Stomach (tissue), 8 donors: ENCODE measurements at regions not wholly inside any gene's neighbourhood (a gene's known extent, or its start where the extent isn't known, plus 50 kb on each side); places are given as distances from the start of the nearest gene placed in this dataset.
"Not testable (repeated sequence)": the region's sequence is repeated elsewhere in the genome, so short reads cannot be mapped to it uniquely, and the experiment has no call there.

ENCODE experiments used
- DNase-seq, 2 donors: peaks; one replicate each; pipeline versions ENCODE4 v3.0.0 to v3.0.0-alpha.2; 2013 to 2019
- H3K27ac ChIP-seq, 5 donors: fragments of 200-600 bp in 4 of 5; sonication (generic) in 4 of 5; one replicate each; pipeline ENCODE4 v1.5.1; 2013 to 2019; ENCODE audit warnings: mild to moderate bottlenecking in 1 of 5, moderate library complexity in 1 of 5
- H3K27me3 ChIP-seq, 3 donors: fragments of 200-600 bp; sonication (generic); one replicate each; pipeline ENCODE4 v1.5.1; 2017 to 2019; ENCODE audit warnings: mixed run types in 1 of 3
- H3K36me3 ChIP-seq, 4 donors: fragments of 200-600 bp; sonication (generic); 1 replicate in 3 of 4; 2 replicates in 1 of 4; pipeline ENCODE4 v1.5.1; 2016 to 2019
- H3K4me1 ChIP-seq, 4 donors: fragments of 200-600 bp; sonication (generic); one replicate each; pipeline ENCODE4 v1.5.1; 2016 to 2019
- H3K4me3 ChIP-seq, 4 donors: fragments of 200-600 bp; sonication (generic) in 3 of 4; one replicate each; pipeline ENCODE4 v1.5.1; 2016 to 2019; ENCODE audit warnings: mild to moderate bottlenecking in 1 of 4
- H3K9me3 ChIP-seq, 4 donors: fragments of 200-600 bp; sonication (generic); one replicate each; pipeline ENCODE4 v1.5.1; 2016 to 2019
- CTCF ChIP-seq, 7 experiments: fragments of 450-650 bp in 4 of 7; fragments of 200-600 bp in 3 of 7; sonication (generic) in 3 of 7; IDR thresholded peaks; one replicate each; pipeline ENCODE4 v1.5.1; 2016 to 2019; ENCODE audit warnings: antibody characterized with exemption in 7 of 7, control low read depth in 2 of 7, mild to moderate bottlenecking in 1 of 7
- EP300 ChIP-seq: sonication (generic); formaldehyde crosslinking; IDR thresholded peaks from one replicate; pipeline ENCODE4 v1.6.1; 2017; ENCODE audit warnings: antibody characterized with exemption
- POLR2A ChIP-seq, 4 donors: fragments of 450-650 bp; IDR thresholded peaks; one replicate each; pipeline ENCODE4 v1.6.1; 2016; ENCODE audit warnings: antibody characterized with exemption in 4 of 4, control low read depth in 2 of 4, mild to moderate bottlenecking in 1 of 4, moderate library complexity in 1 of 4
- POLR2AphosphoS5 ChIP-seq, 3 donors: sonication (generic); formaldehyde crosslinking; IDR thresholded peaks; one replicate each; pipeline ENCODE4 v1.6.1; 2016; ENCODE audit warnings: antibody characterized with exemption in 3 of 3
- WGBS, 5 donors: extraction: QIAGEN DNeasy Blood & Tissue Kit in 3 of 5; methylation state at CpG; one replicate each; pipeline versions ENCODE4 v1.1.5 to v1.1.7; 2013 to 2018; 5-methylcytosine and 5-hydroxymethylcytosine counted together
- intact Hi-C: fragments of 100-400 bp; cut with DNase I; formaldehyde crosslinking; loops from one replicate; pipeline ENCODE4 v1.15.1; 2023; ENCODE audit warnings: low total_unique reads
- donor health status: healthy with polysubstance abuse.
- donor health status: Bipolar disorder and iron deficiency.
- donor health status: healthy.

- no peaks in the 10 kb centered on the region for H3K27me3 ChIP-seq
Observed at GRCh38 chr14:34283590-34283989, 178.4 kb downstream of the SPTSSA start.

GRCh38 chr14:34277191-34277590, 184.8 kb downstream of the SPTSSA start:
- DNase-seq = no peak
- no peak overlapping the region for H3K27ac ChIP-seq
- H3K9me3 ChIP-seq = peaks cover 0 to 11% (median 0%) of the 10 kb centered on the region in 4 donors
- H3K4me1 ChIP-seq = no peaks in the 10 kb centered on the region
- intact Hi-C loops = no loop called here
- no peaks in the 10 kb centered on the region for H3K36me3 ChIP-seq
- no peak overlapping the region for H3K4me3 ChIP-seq
- H3K27me3 ChIP-seq = no peaks in the 10 kb centered on the region
- TF ChIP-seq POLR2A (IDR thresholded peaks at IDR 0.05) (no peak), POLR2AphosphoS5 (IDR thresholded peaks at IDR 0.05) (no peak), EP300 (no peak), CTCF (IDR thresholded peaks at IDR 0.05) (no peak)

More at GRCh38 chr14:34283590-34283989, 178.4 kb downstream of the SPTSSA start:
- no peak for DNase-seq
- Histone ChIP-seq H3K27ac (no peak overlapping the region), H3K4me1 (no peaks in the 10 kb centered on the region), H3K36me3 (no peaks in the 10 kb centered on the region), H3K9me3 (peaks cover 0 to 11% (median 0%) of the 10 kb centered on the region in 4 donors), H3K4me3 (no peak overlapping the region)
- no peak for TF ChIP-seq CTCF (IDR thresholded peaks at IDR 0.05)
- no peak for TF ChIP-seq POLR2A (IDR thresholded peaks at IDR 0.05)
- no peak for TF ChIP-seq EP300
- no peak for TF ChIP-seq POLR2AphosphoS5 (IDR thresholded peaks at IDR 0.05)
- intact Hi-C loops = no loop called here

- TF ChIP-seq POLR2AphosphoS5 (IDR thresholded peaks at IDR 0.05) = no peak
- Histone ChIP-seq H3K27ac (no peak overlapping the region), H3K27me3 (no peaks in the 10 kb centered on the region), H3K9me3 (no peaks in the 10 kb centered on the region), H3K4me3 (no peak overlapping the region), H3K36me3 (no peaks in the 10 kb centered on the region), H3K4me1 (no peaks in the 10 kb centered on the region)
- no peak for DNase-seq
- 44 to 81% (median 78%) methylated on average over 1 of the region's 1 CpG for WGBS, 5 donors
- intact Hi-C loops = no loop called here
Observed at GRCh38 chr14:34275530-34275929, 186.5 kb downstream of the SPTSSA start.

- WGBS, 5 donors = 75 to 85% (median 82%) methylated on average over 4 of the region's 4 CpGs
- no peaks in the 10 kb centered on the region for H3K9me3 ChIP-seq
- intact Hi-C loops = no loop called here
Observed at GRCh38 chr14:34275078-34275477, 187.0 kb downstream of the SPTSSA start.

GRCh38 chr14:34273716-34274115, 188.3 kb downstream of the SPTSSA start:
- H3K4me1 ChIP-seq, H3K36me3 ChIP-seq, intact Hi-C loops, H3K4me3 ChIP-seq, H3K9me3 ChIP-seq, DNase-seq, H3K27ac ChIP-seq, H3K27me3 ChIP-seq: not testable (repeated sequence)
- 90 to 100% (median 95%) methylated on average over 2 of the region's 4 CpGs for WGBS, 5 donors

More at GRCh38 chr14:34275078-34275477, 187.0 kb downstream of the SPTSSA start:
- H3K36me3 ChIP-seq = no peaks in the 10 kb centered on the region
- no peaks in the 10 kb centered on the region for H3K4me1 ChIP-seq
- H3K27ac ChIP-seq = no peak overlapping the region
- no peak for DNase-seq
- no peak for TF ChIP-seq POLR2AphosphoS5 (IDR thresholded peaks at IDR 0.05)
- no peak for TF ChIP-seq CTCF (IDR thresholded peaks at IDR 0.05)
- TF ChIP-seq POLR2A (IDR thresholded peaks at IDR 0.05) = no peak
- no peak for TF ChIP-seq EP300
- H3K4me3 ChIP-seq = no peak overlapping the region
- no peaks in the 10 kb centered on the region for H3K27me3 ChIP-seq
